Fibroblast of skin of abdomen (primary cell): ENCODE measurements at regions not wholly inside any gene's neighbourhood (a gene's known extent, or its start where the extent isn't known, plus 50 kb on each side); places are given as distances from the start of the nearest gene placed in this dataset.
"Not testable (repeated sequence)": the region's sequence is repeated elsewhere in the genome, so short reads cannot be mapped to it uniquely, and the experiment has no call there.

Experiments
- DNase-seq: peaks from one replicate; pipeline ENCODE4 v3.0.0-alpha.2; 2013

DNA sequence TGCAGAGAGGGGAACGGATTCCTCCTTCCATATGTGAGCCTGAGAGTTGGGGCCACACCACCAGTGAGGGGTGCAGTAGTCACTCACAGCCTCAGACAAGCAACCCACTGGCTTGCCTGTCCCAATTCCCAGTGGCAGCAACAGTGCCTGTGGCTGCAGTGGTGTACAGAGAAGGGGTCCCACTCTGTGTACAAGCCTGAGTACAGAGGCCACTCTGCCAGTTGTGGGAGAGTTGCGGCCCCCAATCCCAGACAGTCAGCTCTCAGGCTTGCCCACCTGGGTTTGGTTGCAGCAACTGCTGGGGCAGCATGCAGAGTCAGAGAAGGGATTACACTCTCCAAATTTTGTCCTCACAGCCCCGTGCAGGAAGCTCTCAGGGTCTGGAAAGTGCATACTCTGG, 133.2 kb upstream of the RFX3 start:
- no peak for DNase-seq

DNA sequence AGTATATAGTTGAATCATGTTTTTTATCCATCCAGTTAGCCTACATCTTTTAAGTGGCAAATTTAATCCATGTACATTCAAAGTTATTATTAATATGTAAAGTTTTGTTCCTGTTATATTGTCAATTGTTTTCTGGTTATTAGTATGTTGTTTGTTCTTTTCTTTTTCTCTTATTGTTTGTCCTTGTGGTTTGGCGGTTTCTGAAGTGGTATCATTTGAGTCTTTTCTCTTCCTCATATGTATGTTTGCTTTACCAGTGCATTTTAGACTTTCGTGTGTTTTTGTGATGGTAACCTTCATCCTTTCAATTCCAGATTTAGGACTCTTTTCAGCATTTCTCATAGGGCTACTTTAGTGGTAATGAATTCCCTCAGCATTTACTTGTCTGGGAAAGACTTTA, 130.4 kb upstream of the RFX3 start:
- DNase-seq = no peak

DNA sequence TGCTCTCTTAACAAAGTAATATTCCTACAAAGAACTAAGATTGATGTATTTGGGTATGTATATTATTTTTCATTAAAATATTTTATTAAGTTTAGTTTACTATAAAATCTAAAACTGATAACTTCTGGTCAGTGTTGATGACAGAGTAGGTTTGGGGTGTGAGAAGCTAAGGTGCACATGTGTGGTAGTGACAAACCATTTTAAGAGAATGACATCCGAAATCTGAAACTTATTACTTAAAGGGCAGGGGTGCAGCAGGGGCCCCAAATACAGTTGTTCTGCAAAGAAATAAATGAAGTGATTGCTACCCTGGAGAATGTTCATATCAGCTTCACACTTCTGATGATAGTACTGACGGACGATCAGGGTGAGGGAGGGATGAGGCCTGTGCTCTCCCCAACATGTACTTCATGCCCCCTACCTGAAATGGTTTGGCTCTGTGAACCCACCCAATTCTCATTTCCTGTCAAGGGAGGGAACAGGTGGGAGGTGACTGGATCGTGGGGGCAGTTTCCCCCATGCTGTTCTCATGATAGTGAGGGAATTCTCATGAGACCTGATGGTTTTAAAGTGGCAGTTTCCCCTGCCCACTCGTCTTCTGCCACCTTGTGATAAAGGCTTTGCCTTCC, 125.3 kb upstream of the RFX3 start:
- no peak for DNase-seq

DNA sequence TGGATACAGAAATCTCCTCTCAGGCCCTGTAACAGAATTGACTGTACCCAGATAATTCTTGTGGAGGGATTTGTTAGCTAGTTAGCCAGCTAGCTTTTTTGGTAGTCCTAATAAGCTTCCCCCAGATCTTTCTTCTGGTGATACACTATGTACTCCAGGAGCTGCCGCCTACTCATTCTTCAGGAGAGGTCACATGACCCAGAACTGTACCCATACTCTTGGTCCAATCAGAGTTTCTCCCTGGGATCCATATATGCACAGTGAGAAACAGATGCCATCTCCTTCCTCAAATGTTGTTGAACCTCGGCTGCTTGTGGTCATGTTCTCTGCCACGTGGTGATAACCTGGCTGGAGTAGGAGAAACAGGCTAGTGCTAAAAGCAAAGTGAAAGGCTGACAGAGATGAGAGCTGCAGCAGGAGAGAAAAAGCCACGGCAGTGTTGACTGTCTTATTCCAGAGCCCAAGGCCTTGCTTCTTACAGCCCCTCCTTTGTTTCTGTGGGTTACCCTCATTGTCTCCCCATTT, 123.0 kb upstream of the RFX3 start:
- no peak for DNase-seq

DNA sequence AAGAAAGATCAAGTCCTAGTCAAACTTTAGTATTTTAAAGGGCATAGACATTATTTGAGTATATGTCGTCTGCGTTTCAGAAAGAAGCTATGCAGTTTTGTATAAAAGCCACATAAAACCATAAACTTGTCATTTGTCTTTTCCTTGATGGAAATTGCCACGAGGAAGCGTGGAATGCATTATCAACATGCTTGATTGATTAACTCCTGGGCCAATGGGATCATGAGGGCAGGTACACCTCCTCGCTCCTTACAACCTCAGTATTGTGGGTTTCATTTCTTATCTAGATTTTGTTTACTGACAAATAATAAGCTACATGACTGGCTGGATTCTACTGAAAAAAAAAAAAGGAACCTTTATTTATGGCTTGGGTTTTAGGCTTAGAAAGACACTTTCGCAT, 122.5 kb upstream of the RFX3 start:
- no peak for DNase-seq

DNA sequence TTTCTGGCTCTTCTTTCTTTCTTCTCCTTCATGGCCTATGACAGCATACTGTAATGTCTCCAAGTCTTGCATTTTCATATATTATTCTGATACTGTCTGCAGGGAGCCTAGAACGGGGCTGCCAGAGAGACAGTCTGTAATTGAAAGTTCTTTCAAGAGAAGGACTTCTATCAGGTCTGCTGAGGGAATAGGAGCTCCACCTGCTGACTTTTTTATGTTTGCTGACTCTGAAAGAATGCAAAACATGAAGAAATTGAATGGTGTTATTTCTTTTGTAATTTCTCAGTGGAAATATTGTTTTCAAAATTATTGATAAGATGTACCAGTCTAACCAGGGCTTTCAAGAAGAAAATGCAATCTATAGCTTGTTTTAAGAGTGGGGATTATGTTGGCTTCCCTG, 121.9 kb upstream of the RFX3 start:
- no peak for DNase-seq

DNA sequence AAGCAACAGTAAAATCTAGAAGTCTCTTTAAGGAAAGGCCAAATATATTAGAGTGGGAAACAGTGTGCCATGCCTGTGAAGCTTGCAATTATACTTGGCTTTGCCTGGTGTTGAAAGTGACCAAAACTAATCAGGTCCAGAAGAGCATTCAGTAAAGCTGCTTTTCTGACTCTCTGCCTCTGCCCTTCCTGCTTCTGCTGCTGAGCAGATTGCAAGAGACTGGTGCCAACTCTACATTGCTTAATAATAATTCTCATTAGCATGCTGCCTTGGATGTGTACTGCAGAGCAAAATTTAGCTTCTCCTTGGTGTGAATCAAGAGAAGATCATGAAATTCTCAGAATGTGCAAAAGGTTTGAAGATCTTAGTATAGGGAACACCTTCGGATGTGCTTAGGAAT, 120.4 kb upstream of the RFX3 start:
- no peak for DNase-seq

DNA sequence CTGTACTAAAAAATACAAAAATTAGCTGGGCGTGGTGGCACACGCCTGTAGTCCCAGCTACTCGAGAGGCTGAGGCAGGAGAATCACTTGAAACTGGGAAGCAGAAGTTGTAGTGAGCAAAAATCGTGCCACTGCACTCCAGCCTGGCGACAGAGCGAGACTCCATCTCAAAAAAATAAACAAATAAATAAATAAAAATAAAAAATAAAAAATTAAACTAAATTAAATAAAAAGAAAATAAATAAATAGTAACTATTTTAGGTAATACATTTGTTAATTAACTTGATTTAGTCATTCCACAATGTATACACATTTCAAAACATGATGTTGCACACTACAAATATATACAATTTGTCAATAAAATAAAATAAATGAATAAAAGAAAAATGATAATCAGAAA, 116.3 kb upstream of the RFX3 start:
- DNase-seq = not testable (repeated sequence)

DNA sequence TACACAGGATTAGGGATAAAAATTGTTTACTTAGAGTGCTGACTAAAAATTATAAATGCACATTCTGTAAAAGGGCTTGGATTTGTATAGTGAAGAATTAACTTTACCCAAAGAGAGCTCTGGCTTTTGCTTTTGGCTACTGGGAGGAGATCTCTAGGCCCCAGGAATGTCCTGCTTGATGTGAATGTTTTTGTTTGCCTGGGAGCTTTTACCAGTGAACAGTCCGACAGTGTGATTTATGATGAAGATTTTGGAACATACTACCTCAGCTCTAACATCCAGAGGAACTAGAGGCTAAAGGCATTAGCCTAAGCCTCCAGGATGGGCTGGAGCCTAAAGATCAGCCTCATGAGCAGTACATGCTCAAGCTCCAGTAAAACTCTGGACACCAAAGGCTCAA, 103.7 kb upstream of the RFX3 start:
- no peak for DNase-seq

DNA sequence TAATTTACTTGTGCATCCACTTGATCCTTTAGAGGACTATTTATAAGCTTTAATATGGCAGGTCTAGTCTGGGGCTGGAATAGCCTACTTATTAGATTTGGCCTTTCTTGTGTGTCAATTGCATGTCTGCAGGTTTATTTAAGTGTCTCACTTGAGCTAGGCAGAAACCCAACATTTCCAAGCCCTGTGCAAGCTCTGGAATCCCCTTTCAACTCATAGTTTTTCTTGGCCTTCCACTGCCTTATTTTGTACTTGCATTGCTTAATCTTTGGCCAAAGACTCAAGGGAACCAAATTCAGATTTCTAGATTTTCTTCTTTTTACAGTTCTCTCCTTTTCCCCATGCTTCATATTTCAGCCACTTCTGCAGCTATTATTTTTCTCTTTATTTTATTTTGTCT, 102.4 kb upstream of the RFX3 start:
- DNase-seq = no peak

DNA sequence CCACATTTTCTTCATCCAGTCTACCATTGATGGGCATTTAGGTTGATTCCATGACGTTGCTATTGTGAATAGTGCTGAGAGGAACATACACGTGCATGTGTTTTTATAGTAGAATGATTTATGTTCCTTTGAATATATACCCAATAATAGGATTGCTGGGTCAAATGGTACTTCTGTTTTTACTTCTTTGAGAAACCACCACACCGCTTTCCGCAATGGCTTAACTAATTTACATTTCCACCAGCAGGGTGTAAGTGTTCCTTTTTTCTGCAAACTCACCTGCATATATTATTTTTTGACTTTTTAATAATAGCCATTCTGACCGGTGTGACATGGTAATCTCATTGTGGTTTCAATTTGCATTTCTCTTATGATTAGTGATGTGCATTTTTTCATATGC, 82.2 kb upstream of the RFX3 start:
- no peak for DNase-seq

DNA sequence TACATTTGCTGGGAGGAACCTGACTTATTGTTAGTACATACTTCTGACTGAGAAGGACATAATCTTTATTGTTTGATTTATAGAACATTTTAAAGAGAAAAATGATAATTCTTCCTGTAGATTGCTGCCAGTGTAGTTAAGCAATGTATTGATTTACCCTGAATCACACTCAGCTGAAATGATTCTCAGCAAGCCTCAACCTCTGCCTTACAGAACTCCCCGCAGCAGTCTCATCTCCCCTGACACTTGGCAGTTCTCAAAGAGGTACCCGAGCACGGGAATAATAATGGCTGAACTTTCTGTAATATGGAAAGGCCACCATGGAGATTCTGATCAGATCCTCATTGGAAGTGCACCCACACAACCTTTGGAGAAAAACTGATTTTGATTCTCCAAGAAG, 74.9 kb upstream of the RFX3 start:
- DNase-seq = no peak

DNA sequence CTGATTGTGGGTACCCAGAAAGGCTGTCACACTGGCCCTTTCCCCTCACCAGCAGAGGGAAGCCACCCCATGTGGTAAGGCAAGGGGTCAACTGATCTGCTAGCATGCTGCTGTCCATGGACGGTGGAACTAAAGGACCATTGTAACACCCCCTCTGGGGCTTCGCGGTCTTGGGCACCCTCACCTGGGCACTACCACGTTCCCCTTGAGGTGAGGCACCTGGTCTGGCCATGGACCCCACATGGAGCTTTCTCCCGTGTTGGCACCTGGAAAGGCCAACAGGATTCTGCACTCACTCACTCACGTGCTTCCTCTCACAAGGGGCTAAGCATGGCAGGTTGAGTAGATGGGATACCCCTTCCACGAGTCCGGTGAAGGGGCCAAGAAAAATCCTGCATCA, 72.0 kb upstream of the RFX3 start:
- DNase-seq = no peak

DNA sequence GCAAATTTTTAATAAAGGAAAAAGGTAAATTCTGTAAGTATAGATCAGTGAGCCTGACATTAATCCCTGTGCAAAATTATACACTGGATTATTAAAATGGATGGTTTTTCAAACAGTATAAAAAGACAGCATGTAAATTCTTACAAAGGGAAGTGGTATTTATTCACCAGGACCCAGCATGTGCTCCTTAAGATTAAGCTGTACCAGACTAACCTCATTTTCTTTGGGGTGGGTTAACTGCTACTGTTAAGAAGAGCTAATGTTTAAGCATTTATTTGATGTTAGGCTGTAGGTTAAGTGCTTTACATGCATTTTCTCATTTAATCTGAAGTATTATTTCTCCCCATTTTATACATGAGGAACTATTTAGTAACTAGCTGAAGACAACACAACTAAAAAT, 60.3 kb upstream of the RFX3 start:
- no peak for DNase-seq

DNA sequence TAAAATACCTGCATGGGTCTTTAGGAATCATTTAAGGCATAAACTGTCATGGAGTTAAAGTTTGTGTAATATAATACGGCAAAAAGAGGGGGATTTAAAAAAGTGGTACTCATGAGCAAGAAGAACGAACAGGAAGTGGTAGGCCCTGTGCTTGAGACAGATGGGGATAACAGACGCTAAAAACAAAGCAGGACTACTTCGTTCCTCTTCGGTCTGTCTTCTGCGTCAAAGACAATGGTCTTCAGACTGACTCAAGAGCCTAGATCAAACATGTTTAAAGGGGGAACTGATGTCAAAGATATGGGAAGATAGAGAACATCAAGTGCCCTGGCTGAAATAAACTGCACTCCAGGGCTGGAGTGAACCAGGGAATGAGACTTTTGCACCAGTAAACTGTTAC, 59.8 kb upstream of the RFX3 start:
- DNase-seq = no peak

DNA sequence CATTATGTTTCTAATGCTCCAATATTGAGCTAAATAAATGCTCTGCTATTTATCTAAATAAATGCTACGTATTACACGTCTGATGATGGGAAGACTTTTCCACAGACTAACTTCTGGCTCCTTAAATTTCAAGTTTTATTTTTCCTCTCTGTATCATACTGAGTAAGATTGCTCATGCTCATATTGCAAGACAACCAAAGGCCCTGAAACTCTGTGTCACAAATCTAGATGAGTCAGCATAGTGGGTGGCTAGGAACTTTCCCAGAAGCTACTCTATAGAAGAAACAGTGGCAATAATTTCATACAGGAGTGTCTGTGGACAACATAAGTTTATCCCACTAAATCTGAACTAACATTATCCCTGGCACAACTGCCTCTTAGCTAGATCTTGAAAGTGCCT, 53.0 kb upstream of the RFX3 start:
- peak; percentile 70 for DNase-seq

DNA sequence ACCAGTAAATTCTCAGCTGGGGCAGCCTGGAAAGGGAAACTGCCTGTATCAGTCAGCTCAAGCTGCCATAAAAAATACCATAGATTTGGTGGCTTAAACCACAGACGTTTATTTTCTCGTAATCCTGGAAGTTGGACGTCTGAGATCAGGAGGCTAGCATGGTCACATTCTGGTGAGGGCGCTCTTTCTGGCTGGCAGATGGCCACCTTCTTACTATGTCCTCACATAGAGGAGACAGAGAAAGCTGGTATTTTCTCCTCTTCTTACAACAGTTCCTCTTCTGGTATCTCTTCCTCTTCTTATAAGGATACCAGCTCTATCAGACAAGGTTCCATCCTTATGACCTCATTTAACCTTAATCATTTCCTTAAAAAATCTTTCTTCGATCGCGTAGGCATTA, 50.5 kb upstream of the RFX3 start:
- DNase-seq = no peak

DNA sequence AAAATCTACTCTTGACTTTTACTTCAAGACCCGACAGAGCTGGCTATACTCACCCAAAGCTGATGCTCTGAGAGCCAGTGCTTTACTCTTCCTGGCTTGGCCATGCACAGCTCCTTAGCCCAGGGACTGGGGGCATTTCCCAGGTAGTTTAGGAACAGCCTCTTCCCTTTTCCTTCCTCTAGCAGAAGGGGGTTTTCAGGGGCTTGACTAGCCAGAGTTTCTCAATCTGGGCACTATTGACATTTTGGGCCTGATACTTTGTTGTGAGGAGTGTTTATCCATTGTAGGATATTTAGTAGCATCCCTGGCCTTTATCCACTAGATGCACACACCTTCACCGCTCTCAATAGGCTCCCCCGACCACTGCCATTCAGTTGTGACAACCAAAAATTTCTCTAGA, 50.0 kb upstream of the RFX3 start:
- no peak for DNase-seq
